Stomach smooth muscle (tissue), 2 donors: ENCODE measurements at regions not wholly inside any gene's neighbourhood (a gene's known extent, or its start where the extent isn't known, plus 50 kb on each side); places are given as distances from the start of the nearest gene placed in this dataset.

ENCODE experiments used
- H3K27ac ChIP-seq: one replicate; pipeline ENCODE4 v1.7.0; 2013; ENCODE audit warnings: mild to moderate bottlenecking, low read length, inconsistent platforms
- H3K27me3 ChIP-seq, 2 donors: one replicate each; pipeline ENCODE4 v1.7.0; 2013; ENCODE audit warnings: low read length in 2 of 2; ENCODE audit not compliant: insufficient read depth in 2 of 2, control insufficient read depth in 1 of 2
- H3K36me3 ChIP-seq, 2 donors: one replicate each; pipeline ENCODE4 v1.7.0; 2013; ENCODE audit warnings: low read length in 2 of 2; ENCODE audit not compliant: control insufficient read depth in 2 of 2, insufficient read depth in 2 of 2
- H3K4me1 ChIP-seq: one replicate; pipeline ENCODE4 v1.7.0; 2013; ENCODE audit warnings: low read length; ENCODE audit not compliant: control insufficient read depth, insufficient read depth
- H3K4me3 ChIP-seq, 2 donors: one replicate each; pipeline ENCODE4 v1.7.0; 2013; ENCODE audit warnings: low read length in 2 of 2
- H3K9ac ChIP-seq, 2 donors: one replicate each; pipeline ENCODE4 v1.7.0; 2013; ENCODE audit warnings: low read length in 2 of 2, mild to moderate bottlenecking in 1 of 2
- H3K9me3 ChIP-seq, 2 donors: one replicate each; pipeline ENCODE4 v1.7.0; 2013; ENCODE audit warnings: low read length in 2 of 2; ENCODE audit not compliant: control insufficient read depth in 2 of 2
- donor health status: healthy.
- donor health status: Pancreatic carcinoma.

- Histone ChIP-seq H3K9me3 (no peaks in the 10 kb centered on the region), H3K4me1 (no peaks in the 10 kb centered on the region), H3K9ac (no peak overlapping the region), H3K27me3 (no peaks in the 10 kb centered on the region), H3K36me3 (no peaks in the 10 kb centered on the region), H3K27ac (no peak overlapping the region), H3K4me3 (no peak overlapping the region)
These were observed 490.0 kb upstream of the SGCG start for GRCh38 chr13:22690756-22691155.

DNA sequence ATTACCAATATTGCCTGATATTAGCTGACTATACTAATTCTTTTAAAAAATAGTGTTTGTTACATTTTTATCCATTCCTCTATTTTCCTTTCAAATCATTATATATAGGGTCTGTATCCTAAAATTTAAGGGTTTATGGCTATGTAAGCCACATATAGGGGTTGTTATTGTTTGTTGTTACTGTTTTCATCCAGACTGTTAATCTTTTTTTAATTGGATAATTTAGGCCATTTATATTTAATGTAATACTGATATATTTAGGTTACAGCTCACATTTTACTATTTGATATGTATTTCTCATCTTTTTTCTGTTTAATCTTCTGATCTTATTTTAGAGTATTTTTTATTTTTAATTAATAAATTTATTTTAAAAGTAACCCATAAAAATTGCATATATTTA lies 487.1 kb upstream of the SGCG start:
- H3K36me3 ChIP-seq = no peaks in the 10 kb centered on the region
- H3K4me1 ChIP-seq = no peaks in the 10 kb centered on the region
- no peaks in the 10 kb centered on the region for H3K9me3 ChIP-seq
- H3K4me3 ChIP-seq = no peak overlapping the region
- no peaks in the 10 kb centered on the region for H3K27me3 ChIP-seq
- no peak overlapping the region for H3K9ac ChIP-seq
- no peak overlapping the region for H3K27ac ChIP-seq

DNA sequence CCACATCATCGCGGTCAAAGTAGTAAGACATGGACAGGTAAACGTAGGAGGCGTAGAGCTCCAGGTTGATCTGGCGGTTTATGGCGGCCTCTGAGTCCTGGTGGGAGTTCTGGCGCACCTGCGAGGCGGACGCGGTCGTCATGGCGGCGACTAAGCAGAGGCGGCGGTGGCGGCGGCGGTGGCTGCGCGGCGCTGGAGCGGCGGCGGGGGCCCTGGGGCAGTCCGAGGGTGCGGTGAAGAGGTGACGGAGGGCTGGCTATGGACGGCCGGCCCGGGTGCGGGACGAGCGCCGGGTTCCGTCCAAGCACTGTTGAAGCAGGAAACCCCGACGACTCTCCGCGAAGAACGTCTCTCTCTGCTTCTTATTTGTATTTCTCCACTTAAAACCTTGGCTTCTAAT lies 484.3 kb upstream of the SGCG start:
- Histone ChIP-seq H3K9me3 (peaks cover 0 to 3% of the 10 kb centered on the region in 2 donors), H3K4me3 (no peak overlapping the region), H3K27ac (no peak overlapping the region), H3K9ac (no peak overlapping the region), H3K4me1 (no peaks in the 10 kb centered on the region), H3K36me3 (no peaks in the 10 kb centered on the region), H3K27me3 (no peaks in the 10 kb centered on the region)

DNA sequence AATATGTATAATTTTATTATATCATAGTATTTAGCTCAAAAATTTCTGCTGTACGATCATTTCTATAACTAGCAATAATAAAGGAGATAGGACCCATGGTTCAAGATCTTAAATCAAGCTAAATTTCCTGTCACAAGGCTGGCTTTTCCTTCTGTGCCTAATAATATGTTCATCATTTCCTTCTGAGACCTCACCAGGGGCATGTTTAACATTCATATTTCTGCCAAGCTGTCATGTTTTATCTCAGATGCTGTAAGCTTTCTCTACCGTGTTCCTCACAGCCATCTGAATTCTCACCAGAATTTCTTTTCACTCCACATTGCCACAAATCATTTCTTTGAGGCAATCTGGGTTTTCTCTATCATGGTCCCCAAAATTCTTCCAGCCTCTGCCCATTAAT lies 482.3 kb upstream of the SGCG start:
- no peaks in the 10 kb centered on the region for H3K27me3 ChIP-seq
- no peak overlapping the region for H3K27ac ChIP-seq
- H3K4me3 ChIP-seq = no peak overlapping the region
- no peak overlapping the region for H3K9ac ChIP-seq
- no peaks in the 10 kb centered on the region for H3K36me3 ChIP-seq
- peaks cover 0 to 3% of the 10 kb centered on the region in 2 donors for H3K9me3 ChIP-seq
- no peaks in the 10 kb centered on the region for H3K4me1 ChIP-seq

DNA sequence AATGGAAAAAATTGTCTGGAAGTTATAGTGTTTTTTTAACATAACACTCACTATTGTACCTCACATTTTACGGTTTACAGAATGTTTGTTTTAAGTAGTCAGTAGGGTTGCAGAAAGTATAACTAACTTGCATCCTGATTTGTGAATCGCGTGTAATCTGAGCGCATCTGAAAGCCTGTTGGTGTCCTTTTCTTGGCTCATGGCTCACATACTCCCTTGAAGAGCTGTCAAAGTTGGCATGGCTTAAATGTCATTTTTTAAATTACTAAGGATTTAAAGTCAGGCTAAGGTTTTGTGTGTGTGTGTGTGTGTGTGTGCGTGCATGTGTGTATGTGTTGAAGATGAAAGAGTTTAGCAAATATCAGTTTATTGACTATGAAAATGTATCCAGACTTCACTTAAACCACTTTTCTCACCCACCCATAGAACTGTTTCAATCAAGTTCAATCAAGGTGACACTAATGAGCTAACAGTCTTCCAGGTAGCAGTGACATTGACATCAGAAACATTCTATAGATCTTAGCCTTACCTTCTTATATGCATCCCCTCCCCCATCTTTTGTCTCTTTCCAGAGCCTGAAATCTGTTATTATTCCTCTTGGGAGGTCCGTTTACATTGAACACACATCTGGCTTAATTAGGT lies 480.4 kb upstream of the SGCG start:
- Histone ChIP-seq H3K9me3 (peaks cover 3% of the 10 kb centered on the region in 2 donors), H3K27ac (no peak overlapping the region), H3K4me3 (no peak overlapping the region), H3K4me1 (no peaks in the 10 kb centered on the region), H3K9ac (no peak overlapping the region), H3K27me3 (no peaks in the 10 kb centered on the region), H3K36me3 (no peaks in the 10 kb centered on the region)

DNA sequence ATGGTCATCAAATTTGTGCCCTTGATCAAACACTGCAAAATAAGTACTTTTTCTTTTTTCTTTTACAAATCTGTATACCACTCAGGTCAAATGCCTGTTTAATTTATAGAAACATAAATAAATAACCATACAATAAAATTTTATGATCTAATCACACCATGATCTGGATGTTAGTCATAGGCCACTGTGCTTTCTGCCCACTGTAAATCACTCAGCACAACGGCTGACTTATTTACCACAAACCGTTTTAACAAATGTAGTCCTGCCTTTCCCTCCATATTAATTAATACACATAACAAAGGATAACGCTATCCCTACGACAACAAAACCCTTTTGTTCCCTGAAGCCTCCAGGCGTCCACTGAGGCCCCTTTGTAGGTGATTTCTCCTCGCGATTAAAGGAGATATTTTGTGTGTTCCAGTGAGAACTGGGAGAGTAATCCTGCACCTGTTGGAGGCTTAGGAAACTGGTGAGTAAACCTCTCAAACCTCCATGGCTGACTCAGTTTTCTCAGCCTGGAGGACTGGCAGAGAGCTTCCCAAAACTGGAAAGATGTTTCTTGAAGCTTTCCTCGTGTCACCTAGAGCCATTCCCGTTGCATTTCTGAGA lies 477.1 kb upstream of the SGCG start:
- no peaks in the 10 kb centered on the region for H3K27me3 ChIP-seq

DNA sequence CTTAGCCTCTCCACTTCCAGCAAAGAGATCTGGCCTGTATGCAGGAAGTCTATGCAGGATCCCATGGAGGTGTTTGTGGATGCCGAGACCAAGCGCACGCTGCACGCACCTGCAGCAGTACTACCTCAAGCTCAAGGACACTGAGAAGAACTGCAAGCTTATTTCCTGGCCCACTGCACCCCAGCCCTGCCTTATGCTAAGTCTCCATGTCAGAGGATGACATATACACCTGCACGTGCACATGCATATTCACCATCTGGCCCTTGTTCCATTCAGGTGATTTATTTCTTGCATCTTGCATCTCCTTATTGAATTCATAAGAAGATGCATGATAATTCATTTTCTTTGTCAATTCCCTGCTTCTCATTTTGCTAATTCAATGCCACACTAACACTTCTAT lies 472.8 kb upstream of the SGCG start:
- no peak overlapping the region for H3K4me3 ChIP-seq
- H3K4me1 ChIP-seq = no peaks in the 10 kb centered on the region
- H3K27ac ChIP-seq = no peak overlapping the region
- peaks cover 0 to 5% of the 10 kb centered on the region in 2 donors for H3K9me3 ChIP-seq
- no peaks in the 10 kb centered on the region for H3K27me3 ChIP-seq
- H3K9ac ChIP-seq = no peak overlapping the region
- H3K36me3 ChIP-seq = no peaks in the 10 kb centered on the region

More for the DNA sequence above, 477.1 kb upstream of the SGCG start:
- H3K9ac ChIP-seq = no peak overlapping the region
- no peak overlapping the region for H3K27ac ChIP-seq
- H3K4me1 ChIP-seq = no peaks in the 10 kb centered on the region
- peaks cover 3% of the 10 kb centered on the region in 2 donors for H3K9me3 ChIP-seq
- H3K36me3 ChIP-seq = no peaks in the 10 kb centered on the region
- H3K4me3 ChIP-seq = no peak overlapping the region

DNA sequence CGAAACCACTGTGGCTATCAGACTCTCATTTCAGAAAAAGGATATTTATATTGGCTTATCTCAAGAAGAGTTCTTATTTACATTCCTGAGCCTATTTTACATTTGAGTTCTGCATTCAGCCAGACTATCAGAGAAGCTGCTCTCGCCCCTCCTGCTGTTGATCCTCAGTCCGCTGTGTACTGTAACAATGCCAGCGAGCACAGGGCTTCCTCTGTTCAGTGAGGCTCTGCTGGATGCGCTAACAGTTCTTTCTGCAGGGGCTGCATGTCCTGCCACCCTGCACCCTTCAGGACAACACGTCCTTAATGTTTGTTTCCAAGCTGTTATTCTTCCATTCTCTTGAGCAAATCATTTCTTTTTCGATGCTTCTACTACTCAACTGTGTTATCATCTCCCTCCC lies 463.7 kb upstream of the SGCG start:
- Histone ChIP-seq H3K36me3 (no peaks in the 10 kb centered on the region), H3K4me3 (peak overlapping the region in 1 of 2 donors; percentile 4), H3K9me3 (no peaks in the 10 kb centered on the region), H3K27ac (no peak overlapping the region), H3K9ac (no peak overlapping the region), H3K4me1 (no peaks in the 10 kb centered on the region), H3K27me3 (no peaks in the 10 kb centered on the region)

DNA sequence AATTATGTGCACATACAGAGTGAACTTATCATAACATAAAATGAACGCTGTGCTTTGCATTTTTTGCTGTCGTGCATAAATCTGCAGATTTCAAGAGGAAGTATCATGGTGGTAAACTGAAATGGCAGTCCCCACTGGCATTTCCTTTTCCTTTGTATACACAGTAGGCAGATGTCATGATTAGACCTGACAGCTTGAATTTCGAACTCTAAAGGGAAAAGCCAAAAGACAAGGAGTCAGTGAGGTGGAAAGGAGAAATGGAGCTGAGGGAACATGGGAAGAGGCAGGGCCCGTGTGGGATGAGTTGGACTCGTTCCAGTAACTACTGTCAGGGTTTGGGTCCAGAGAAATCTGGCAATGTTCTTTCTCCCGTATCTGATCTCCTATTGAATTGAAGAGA lies 454.1 kb upstream of the SGCG start:
- H3K36me3 ChIP-seq = no peaks in the 10 kb centered on the region
- no peaks in the 10 kb centered on the region for H3K4me1 ChIP-seq
- H3K4me3 ChIP-seq = no peak overlapping the region
- H3K9ac ChIP-seq = no peak overlapping the region
- H3K27me3 ChIP-seq = no peaks in the 10 kb centered on the region
- no peaks in the 10 kb centered on the region for H3K9me3 ChIP-seq
- H3K27ac ChIP-seq = no peak overlapping the region

- Histone ChIP-seq H3K9ac (no peak overlapping the region), H3K27ac (no peak overlapping the region), H3K9me3 (peaks cover 0 to 2% of the 10 kb centered on the region in 2 donors), H3K27me3 (peaks cover 0 to 5% of the 10 kb centered on the region in 2 donors), H3K36me3 (no peaks in the 10 kb centered on the region), H3K4me1 (no peaks in the 10 kb centered on the region), H3K4me3 (no peak overlapping the region)
These were observed 445.5 kb upstream of the SGCG start for GRCh38 chr13:22735011-22735995.
